Epidermal melanocyte (primary cell): ENCODE measurements at regions not wholly inside any gene's neighbourhood (a gene's known extent, or its start where the extent isn't known, plus 50 kb on each side); places are given as distances from the start of the nearest gene placed in this dataset.

Experiments used
- DNase-seq: peaks from one replicate; pipeline ENCODE4 v3.0.0; 2011; ENCODE audit warnings: low spot score; ENCODE audit not compliant: insufficient read length

- DNase-seq, result no peak
Observed at GRCh38 chr2:81870119-81870518, 1565.6 kb upstream of the LRRTM1 start.

- no peak for DNase-seq
Observed at GRCh38 chr2:81858998-81859397, 1554.4 kb upstream of the LRRTM1 start.

GRCh38 chr2:81853341-81853740, 1548.8 kb upstream of the LRRTM1 start:
- no peak for DNase-seq

- DNase-seq, result no peak
Observed at GRCh38 chr2:81852651-81853050, 1548.1 kb upstream of the LRRTM1 start.

- DNase-seq, result no peak
Observed at GRCh38 chr2:81839780-81840179, 1535.2 kb upstream of the LRRTM1 start.

GRCh38 chr2:81835321-81836000, 1530.9 kb upstream of the LRRTM1 start:
- no peak for DNase-seq

GRCh38 chr2:81786811-81787210, 1482.3 kb upstream of the LRRTM1 start:
- no peak for DNase-seq

- no peak for DNase-seq
Observed at GRCh38 chr2:81767187-81767912, 1462.8 kb upstream of the LRRTM1 start.

- no peak for DNase-seq
Observed at GRCh38 chr2:81747481-81748070, 1443.0 kb upstream of the LRRTM1 start.

GRCh38 chr2:81739966-81740365, 1435.4 kb upstream of the LRRTM1 start:
- no peak for DNase-seq

- no peak for DNase-seq
Observed at GRCh38 chr2:81734981-81735380, 1430.4 kb upstream of the LRRTM1 start.

- no peak for DNase-seq
Observed at GRCh38 chr2:81714817-81715216, 1410.3 kb upstream of the LRRTM1 start.

GRCh38 chr2:81706856-81707255, 1402.3 kb upstream of the LRRTM1 start:
- no peak for DNase-seq

- DNase-seq, result no peak
Observed at GRCh38 chr2:81703831-81704230, 1399.3 kb upstream of the LRRTM1 start.

- no peak for DNase-seq
Observed at GRCh38 chr2:81692566-81692965, 1388.0 kb upstream of the LRRTM1 start.

- no peak for DNase-seq
Observed at GRCh38 chr2:81675641-81676040, 1371.1 kb upstream of the LRRTM1 start.

GRCh38 chr2:81672923-81673322, 1368.4 kb upstream of the LRRTM1 start:
- DNase-seq, result no peak

- DNase-seq, result no peak
Observed at GRCh38 chr2:81672516-81672915, 1368.0 kb upstream of the LRRTM1 start.

- no peak for DNase-seq
Observed at GRCh38 chr2:81670885-81671284, 1366.3 kb upstream of the LRRTM1 start.

GRCh38 chr2:81661081-81661480, 1356.5 kb upstream of the LRRTM1 start:
- no peak for DNase-seq

GRCh38 chr2:81658227-81658626, 1353.7 kb upstream of the LRRTM1 start:
- no peak for DNase-seq

- no peak for DNase-seq
Observed at GRCh38 chr2:81650048-81650971, 1345.8 kb upstream of the LRRTM1 start.
